ENCODE measurements at regions not wholly inside any gene's neighbourhood (a gene's known extent, or its start where the extent isn't known, plus 50 kb on each side); places are given as distances from the start of the nearest gene placed in this dataset.
"Not testable (repeated sequence)": the region's sequence is repeated elsewhere in the genome, so short reads cannot be mapped to it uniquely, and the experiment has no call there.

DNA sequence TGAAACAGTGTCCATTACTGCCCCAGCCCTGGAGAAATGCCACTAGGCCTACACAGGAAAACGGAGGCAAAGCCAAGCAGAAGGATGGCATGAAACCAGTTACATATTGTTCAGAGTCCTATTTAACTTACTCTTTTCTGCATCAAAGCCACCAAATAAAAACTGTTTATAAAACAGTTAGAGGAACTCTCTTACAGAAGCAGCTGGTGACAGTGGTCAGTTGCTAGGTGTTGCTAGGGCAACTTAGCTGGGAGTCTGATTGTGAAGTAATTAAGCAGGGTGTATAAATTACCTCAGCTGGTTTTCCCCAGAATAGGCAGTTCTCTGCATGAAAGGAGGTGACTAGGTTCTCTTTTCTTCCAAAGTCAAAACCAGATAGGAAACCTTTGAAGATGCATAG, 115.6 kb upstream of the ZBED5 start:
- DNase-seq (ENCODE audit: extremely low read depth, low read depth), result no peak

DNA sequence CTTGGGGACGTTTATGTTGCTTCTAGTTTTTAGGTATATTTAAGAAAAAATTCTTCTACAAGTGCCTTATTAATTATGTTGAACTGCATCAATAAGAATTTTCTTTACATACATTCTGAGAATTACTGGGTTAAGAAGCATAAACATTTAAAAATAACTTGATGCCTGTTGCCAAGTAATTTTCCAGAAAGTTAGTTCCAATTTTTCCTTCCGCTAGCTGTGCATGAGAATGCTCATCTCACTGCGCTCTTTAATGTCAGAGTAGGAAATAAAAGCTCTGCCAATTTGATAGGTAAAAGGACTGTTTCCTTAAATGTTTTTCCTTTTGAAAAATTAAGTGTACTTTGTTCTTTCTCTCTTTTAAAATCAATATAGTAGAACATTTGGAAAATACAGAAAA, 113.1 kb upstream of the ZBED5 start:
- no peak for DNase-seq (ENCODE audit: extremely low read depth, low read depth)

DNA sequence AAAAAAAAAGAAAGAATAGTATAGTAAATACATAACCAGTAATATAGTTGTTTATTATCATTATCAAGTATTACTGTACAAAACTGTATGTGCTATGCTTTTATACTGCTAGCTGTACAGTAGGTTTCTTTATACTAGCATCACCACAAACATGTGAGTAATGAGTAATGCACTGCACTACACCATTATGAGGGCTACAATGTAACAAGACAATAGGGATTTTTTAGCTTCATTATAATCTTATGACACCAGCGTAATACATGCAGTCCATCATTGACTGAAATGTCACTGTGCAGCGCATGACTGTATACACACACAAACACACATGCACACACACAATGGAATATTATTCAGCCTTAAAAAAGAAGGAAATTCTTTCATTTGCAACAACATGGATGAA, 111.5 kb upstream of the ZBED5 start:
- no peak for DNase-seq (ENCODE audit: extremely low read depth, low read depth)

DNA sequence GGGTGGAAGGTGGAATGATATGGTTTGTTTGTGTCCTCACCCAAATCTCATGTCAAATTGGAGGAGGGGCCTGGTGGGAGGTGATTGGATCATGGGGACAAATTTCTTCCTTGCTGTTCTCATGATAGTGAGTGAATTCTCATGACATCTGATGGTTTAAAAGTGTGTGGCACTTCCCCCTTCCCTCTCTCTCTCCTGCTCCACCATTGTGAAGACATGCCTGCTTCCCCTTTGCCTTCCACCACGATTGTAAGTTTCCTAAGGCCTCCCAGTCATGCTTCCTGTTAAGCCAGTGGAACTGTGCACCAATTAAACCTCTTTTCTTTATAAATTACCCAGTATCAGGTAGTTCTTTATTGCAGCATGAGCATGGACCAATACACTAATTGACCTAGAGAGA, 99.0 kb upstream of the ZBED5 start:
- not testable (repeated sequence) for DNase-seq (ENCODE audit: extremely low read depth, low read depth)

DNA sequence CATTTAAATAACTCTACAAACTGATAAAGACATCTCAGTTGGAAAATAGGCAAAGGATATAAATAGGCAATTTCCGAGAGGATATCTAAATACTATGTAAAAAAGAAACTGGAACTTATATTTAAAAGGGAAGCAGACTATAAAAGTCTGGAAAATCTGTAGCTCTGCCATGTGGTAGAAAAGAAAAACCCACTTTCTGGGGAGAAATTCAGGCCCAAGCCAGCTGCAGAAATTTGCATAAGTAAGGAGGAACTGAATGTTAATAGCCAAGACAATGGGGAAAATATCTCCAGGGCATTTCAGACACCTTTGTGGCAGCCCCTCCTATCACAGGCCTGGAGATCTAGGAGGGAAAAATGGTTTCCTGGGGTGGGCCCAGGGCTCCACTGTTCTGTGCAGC, 97.8 kb upstream of the ZBED5 start:
- no peak for DNase-seq (ENCODE audit: extremely low read depth, low read depth)

DNA sequence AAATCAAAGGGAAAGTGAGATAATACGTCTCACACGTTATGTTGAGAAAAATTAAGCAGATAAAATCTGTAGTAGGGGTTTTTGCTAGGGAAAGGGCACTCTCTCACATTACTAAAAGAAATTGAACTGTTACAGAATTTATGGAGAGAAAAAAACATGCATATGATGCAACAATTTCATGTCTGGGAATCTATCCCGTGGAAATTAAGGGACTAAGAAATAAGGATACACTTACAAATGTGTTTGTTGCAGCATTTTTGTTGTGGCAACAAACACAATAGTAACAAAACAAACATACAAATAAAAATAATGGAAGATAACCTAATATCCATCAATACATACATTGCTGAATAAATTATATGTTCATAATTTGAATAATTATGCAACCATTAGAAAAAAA, 96.3 kb upstream of the ZBED5 start:
- DNase-seq (ENCODE audit: extremely low read depth, low read depth), result no peak

DNA sequence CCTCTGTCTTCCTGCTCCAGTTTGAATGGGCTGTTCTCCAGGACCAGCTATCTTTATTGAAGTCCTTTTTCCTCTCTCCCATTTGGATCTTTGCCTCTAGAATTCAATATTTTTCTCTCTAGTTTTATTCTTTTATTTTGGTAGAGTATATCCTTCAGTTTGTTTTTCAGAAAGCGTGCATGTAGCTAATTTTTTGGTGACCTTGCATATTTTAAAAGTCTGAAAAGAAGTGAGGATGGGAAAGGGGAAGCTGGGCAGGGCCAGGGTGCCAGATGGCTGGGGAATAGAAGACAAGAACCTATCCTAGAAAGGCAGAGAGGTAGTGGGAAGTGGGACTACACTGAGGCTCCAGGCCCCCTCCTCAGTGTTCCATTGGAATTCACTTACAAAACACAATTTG, 95.0 kb upstream of the ZBED5 start:
- no peak for DNase-seq (ENCODE audit: extremely low read depth, low read depth)

DNA sequence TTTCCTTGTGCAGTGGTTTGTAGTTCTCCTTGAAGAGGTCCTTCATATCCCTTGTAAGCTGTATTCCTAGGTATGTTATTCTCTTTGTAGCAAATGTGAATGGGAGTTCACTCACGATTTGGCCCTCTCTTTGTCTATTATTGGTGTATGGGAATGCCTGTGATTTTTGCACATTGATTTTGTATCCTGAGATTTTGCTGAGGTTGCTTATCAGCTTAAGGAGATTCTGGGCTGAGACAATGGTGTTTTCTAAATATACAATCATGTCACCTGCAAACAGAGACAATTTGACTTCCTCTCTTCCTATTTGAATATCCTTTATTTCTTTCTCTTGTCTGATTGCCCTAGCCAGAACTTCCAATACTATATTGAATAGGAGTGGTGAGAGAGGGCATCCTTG, 90.1 kb upstream of the ZBED5 start:
- not testable (repeated sequence) for DNase-seq (ENCODE audit: extremely low read depth, low read depth)

DNA sequence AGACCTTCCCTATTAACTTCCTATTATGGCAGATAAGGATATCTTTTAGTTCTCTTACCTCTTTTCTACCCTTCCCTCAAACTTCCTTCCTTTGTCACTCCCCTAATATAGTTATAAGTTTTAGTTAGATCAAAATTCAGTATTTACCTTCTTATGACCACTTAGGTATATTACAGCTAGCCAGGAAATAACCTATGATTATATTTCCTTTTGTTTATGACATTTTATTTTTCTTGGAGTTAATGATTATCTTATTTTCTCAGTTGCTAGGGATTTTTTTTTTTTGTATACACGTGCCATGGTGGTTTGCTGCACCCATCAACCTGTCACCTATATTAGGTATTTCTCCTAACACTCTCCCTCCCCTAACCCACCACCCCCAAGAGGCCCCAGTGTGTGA, 88.2 kb upstream of the ZBED5 start:
- DNase-seq (ENCODE audit: extremely low read depth, low read depth), result no peak

DNA sequence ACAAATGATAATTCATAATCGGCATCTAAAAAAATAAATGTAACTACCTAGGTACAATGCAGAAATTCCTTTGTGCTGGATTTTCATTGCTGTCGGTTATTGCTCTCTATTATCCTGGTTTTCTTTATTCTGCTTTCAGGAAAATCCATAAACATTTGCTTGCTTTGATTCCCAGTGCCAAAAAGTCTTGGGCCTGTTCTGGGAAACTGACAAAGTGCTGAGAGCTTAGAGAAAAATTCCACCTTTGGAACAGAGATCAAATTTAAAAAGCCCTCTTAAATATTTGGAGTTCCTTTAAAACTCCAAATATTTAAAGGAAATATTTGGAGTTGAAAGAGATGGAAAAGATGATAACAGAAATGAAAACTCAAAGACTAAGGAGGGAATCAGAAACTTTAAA, 87.3 kb upstream of the ZBED5 start:
- no peak for DNase-seq (ENCODE audit: extremely low read depth, low read depth)

DNA sequence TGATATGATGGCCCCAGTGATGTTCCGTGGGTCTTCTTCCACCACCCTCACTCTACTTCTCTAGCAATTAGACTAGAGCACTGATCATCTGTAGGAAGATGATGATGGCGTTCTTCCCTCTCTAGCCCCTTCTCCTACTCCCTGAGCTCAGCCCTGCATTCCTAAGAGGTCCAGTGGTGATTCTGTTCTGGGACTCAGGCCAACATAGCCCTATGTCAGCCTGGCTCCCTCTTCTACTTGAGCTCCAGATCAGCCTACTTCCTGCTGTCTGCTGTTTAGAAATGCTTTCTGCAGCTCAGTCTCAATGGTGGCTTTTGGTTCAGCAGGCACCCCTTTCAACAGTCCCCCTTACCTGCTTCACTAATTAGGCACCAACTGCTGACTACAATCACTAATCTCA, 86.1 kb upstream of the ZBED5 start:
- DNase-seq (ENCODE audit: extremely low read depth, low read depth), result no peak

DNA sequence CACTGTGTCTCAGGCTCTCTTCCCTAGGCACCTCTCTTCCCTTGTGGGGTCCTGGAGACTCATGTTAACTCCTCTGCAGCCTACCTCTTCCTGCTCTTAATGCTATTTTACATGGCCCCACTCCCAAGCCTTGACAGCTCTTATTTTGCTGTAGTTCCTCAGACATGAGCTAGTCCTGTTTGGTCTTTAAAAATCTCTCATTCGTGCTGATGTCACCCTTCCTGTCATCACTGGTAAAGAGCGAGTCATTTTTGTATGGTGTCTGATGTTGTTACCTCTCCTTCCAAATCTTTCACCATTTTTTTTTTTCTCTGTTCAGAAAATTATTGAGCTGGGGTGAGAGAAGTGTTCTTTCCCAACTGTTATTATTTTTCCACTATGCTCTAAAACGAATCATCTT, 84.8 kb upstream of the ZBED5 start:
- DNase-seq (ENCODE audit: extremely low read depth, low read depth), result no peak

DNA sequence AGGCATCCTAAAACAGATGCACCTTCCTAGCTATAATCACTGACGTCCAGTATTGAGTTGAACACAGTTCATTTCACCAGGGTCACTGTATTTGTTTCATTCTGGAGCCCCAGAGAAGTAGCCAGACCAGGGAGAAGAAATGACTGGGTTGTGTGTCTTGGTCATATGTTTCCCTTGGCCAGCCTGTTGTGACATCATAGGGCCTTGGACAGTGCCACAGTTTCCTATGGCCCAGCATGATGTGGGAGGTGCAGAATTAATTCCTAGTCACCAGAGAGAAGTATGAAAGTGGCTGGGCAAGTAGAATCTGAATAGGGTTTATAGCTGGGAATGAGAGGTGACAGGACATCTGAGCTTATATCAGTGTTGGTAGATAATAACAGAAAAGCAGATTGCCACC, 84.0 kb upstream of the ZBED5 start:
- no peak for DNase-seq (ENCODE audit: extremely low read depth, low read depth)

DNA sequence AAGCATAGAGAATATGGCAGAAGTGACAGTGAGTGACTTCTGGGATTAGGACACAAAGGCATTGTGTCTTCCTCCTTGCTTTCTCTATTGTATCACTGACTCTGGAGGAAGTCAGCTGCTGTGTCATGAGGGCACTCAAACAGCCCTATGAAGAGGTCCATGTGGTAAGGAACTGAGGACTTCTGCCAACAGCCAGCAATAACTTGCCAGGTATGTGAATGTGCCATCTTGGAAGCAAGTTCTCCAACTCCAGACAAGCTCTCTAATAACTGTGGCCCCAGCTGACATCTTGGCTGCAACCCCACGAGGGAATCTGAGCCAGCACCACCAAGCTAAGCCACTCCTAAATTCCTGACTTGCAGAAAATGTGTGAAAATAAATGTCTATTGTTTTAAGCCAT, 83.6 kb upstream of the ZBED5 start:
- DNase-seq (ENCODE audit: extremely low read depth, low read depth), result no peak

DNA sequence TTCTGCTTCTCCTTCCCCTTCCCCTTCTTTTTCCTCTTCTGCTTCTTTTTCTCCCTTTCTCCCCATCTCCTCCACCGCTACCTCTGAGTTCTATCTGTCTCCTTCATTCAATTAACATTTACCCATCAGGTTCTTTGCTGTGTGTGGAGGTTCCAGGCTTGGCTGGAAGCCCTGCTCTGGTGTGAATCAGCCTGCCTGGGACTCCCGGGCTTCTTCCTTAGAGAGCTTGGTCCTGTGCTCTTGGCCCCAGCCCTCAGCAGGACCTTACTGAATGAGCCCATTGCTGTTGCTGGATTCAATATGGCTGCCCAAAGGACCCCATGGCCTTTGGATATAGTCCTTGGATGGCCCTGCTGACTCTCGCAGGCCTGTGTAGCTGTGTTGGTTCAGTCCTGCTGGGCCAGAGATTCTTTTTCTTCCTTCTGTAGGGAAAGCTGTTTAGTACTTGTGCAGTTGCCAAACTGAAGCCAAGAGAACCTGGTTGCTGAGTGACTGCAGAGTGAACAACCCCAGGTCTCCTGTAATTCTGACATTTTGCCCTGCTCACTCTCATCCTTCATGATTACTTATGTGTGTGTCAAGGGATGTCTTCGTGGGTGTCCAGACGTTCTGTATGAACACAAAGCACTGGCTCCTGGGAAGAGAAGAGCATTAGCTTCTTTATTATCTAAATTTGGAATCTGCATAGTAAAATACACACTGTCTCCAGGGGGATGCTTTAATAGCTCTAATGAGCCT, 81.0 kb upstream of the ZBED5 start:
- DNase-seq (ENCODE audit: extremely low read depth, low read depth), result no peak

DNA sequence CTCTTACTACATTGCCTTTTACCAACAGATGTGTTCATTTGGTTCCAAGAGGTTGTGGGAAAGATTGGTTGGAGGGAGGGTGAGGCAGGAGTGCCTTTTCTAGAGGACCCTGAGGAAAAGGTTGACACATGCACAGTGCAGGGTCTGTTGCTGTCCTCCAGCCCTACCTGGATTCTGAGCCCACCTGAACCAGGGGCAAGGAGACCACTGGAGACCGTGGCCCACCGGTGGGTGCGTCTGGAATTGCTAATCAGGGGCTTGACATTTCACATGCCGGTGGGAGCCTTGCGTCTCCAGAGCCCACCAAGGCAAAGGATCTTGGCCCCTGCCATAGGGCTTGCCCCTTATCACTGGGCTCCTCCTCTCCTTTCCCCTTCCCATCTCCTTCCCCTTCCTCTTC, 80.4 kb upstream of the ZBED5 start:
- no peak for DNase-seq (ENCODE audit: extremely low read depth, low read depth)

DNA sequence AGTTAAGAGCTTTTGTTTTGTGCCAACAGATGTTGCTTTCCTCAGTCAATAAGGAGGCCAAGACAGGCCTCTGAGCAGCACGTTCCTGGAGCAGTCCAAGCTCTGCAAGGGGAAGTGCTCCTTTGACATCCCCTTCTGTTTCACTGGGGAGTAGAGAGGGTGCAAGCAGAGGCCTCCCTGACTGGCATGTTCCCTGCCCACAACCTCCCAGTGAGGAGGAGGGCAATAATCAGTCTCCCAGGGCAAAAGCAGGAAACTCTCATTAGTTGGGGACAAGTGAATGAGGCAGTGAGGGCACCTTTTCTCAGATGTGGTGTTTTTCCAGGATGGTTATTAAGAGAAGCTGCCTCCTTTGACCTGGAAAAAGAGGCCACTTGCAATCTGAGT, 79.5 kb upstream of the ZBED5 start:
- no peak for DNase-seq (ENCODE audit: extremely low read depth, low read depth)

DNA sequence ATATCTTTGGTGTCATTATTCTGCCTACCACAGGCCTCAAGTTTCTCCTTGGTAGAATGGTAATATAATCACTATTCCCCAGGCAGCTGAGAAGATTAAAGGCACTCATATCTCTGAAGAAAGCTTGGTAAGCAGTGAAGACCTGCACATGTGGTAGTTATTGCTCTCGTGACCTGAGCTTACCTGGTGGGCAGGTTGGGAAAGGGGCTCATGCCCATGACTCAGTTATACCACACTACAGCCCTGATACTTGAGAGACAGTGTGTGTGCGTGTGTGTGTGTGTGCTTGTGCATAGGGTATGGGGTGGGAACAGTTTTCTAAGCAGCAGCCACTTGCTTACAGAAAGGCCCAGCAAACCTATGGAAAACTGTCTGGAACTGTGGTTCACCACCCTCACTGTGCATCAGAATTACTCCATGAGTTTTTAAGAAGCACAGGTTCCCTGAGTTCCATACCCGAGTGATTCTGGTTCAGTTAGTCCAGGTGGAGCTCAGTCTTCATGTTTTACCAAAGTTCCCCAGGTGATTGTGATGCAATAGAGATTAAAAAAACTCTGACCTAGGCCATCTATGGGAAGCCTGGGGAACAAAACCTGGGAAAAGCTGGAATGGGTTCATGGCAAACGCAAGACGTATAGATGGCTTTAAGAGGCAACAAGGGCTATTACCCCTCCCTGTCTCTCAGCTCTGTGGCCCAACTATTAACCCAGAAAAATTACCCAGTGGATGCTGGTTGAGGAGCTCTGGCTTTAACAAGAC, 79.0 kb upstream of the ZBED5 start:
- no peak for DNase-seq (ENCODE audit: extremely low read depth, low read depth)

DNA sequence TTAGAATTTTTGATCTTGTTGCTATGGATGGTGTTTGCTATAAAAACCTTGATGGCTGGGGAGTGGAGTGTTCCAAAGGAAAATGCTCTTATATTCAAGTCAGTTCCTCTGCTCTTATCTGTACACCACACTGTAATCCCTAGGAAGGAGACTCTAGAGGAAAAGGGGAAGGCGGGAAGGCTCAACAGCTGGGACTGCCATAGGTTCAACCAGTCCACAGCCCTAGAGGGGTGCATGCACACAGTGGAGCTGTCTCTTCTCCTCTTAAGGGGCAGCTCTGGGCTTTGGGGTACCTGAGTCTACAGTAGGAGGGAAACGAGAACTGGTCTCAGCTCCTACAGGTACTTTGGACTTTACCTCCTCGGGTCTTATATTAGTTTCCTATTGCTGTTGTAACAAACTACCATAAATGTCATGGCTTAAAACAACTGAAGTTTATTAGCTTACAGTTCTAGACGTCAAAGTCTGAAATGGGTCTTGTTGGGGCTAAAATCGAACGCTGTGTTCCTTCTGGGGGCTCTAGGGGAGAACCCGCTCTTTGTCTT, 77.2 kb upstream of the ZBED5 start:
- no peak for DNase-seq (ENCODE audit: extremely low read depth, low read depth)

DNA sequence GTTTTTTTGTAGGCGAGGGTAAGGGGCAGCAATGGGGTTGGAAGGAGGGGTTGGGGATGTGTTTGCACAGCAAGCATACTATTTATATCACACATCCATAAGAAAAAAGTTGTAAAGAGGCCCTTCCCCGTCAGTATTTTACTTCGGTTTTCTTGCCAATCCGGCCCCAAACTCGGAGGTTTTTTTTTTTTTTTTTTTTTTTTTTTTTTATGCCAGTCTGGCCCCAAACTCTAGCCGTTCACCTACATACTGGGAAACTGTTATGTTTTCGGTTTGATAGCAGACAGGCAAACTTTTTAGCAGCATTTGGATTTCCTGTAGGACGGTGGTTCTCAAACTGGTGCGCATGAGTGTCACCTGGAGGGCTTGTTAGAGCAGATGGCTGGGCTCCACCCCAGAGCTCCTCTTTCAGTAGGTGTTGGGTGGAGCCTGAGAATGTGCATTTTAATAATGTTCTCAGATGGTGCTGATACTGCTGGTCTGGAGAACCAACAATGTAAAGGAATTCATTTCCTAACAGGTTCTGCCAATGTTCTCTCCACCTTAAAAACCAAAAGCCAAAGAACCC, 76.5 kb upstream of the ZBED5 start:
- no peak for DNase-seq (ENCODE audit: extremely low read depth, low read depth)

DNA sequence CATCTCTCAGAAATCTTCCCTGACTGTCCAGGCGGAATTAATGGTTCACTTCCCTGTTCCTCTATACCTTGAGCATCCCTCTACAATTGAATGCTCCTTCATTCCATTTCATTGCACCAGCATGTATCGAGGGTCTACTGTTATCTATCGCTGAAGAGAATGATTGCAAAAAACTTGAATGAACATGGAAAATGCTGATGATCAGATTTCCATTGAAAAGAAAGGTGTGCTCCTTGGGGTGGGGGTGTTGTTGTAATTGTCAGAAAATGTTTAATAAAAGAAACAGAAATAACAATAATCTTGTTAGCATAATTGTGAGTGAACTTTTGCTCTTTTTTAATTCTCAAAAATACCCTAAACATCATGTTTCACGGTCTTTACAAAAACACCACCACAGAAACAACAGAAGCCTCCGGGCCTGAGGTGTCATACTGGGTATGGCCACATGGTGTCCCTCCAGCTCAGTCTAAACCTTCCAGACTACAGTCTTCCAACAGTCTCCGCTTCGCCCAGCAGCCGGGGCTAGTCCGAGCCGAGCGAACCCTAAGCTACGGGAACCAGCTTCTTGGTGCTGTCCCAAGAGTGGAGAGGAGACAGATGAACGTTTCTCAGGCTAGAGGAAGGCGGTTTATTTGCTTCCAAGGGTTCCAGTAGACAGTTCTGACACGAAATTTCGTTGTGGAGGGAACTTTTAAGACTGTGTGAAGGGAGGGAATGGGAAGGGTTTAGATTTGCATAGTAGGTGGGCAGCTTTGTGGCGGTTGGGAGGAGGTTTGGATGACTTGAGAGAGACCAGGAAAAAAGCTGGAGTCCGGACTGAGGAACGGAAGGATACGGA, 75.8 kb upstream of the ZBED5 start:
- DNase-seq (ENCODE audit: extremely low read depth, low read depth), result peak; percentile 86
